Right lobe of liver (tissue), 6 donors: ENCODE measurements at regions not wholly inside any gene's neighbourhood (a gene's known extent, or its start where the extent isn't known, plus 50 kb on each side); places are given as distances from the start of the nearest gene placed in this dataset.

Experiments
- ATAC-seq, 4 donors: fragments of 200-7000 bp; cut with Tn5 transposase; one replicate each; pipeline ENCODE4 v1.9.1; 2020; ENCODE audit warnings: mild to moderate bottlenecking in 4 of 4, moderate library complexity in 4 of 4
- DNase-seq, 3 donors: peaks; one replicate each; pipeline ENCODE4 v3.0.0-alpha.2; 2020
- H3K27ac ChIP-seq, 3 donors: fragments of 200-600 bp; one replicate each; pipeline ENCODE4 v1.8.0; 2022
- H3K27me3 ChIP-seq, 2 donors: fragments of 200-600 bp; one replicate each; pipeline ENCODE4 v1.8.0; 2022
- H3K36me3 ChIP-seq, 4 donors: fragments of 200-600 bp; sonication (generic) in 1 of 4; one replicate each; pipeline versions ENCODE4 v1.5.1 to v1.8.0; 2017 to 2022; ENCODE audit warnings: control low read depth in 1 of 4
- H3K4me1 ChIP-seq, 4 donors: fragments of 200-600 bp; sonication (generic) in 1 of 4; one replicate each; pipeline versions ENCODE4 v1.5.1 to v1.8.0; 2017 to 2022; ENCODE audit warnings: control low read depth in 1 of 4
- H3K4me3 ChIP-seq, 3 donors: fragments of 200-600 bp; one replicate each; pipeline ENCODE4 v1.8.0; 2022
- H3K9me3 ChIP-seq, 4 donors: fragments of 200-600 bp; sonication (generic) in 1 of 4; one replicate each; pipeline versions ENCODE4 v1.5.1 to v1.8.0; 2017 to 2022; ENCODE audit warnings: control low read depth in 1 of 4
- POLR2A ChIP-seq: fragments of 450-650 bp; IDR thresholded peaks from one replicate; pipeline ENCODE4 v1.6.1; 2017; ENCODE audit warnings: antibody characterized with exemption, mild to moderate bottlenecking
- WGBS: methylation state at CpG from one replicate; pipeline ENCODE4 v1.1.6; 2018; ENCODE audit warnings: low coverage, low lambda C conversion rate; ENCODE audit not compliant: insufficient coverage; ENCODE audit errors: missing lambda C conversion rate; 5-methylcytosine and 5-hydroxymethylcytosine counted together
- intact Hi-C, 2 donors: fragments of 100-400 bp; cut with DNase I; formaldehyde crosslinking; loops; one replicate each; pipeline versions ENCODE4 v1.11.2 to v1.14.1; 2022
- TF ChIP-seq, protein P1 (sequence below), 4 donors: fragments of 200-600 bp in 3 of 4; fragments of 450-650 bp in 1 of 4; IDR thresholded peaks; one replicate each; pipeline versions ENCODE4 v1.5.1 to v1.8.0; 2016 to 2022; ENCODE audit warnings: antibody characterized with exemption in 4 of 4, mild to moderate bottlenecking in 2 of 4
- donor health status: DM: no; HTN: yes; CAD: no.
- donor health status: DM: no; HTN: no; CAD: no.
- donor health status: DM: no; HTN: no; CAD: no.
- donor health status: DM: no; HTN: yes; CAD: no.
- donor health status: DM: no; HTN: yes; CAD: no.

DNA sequence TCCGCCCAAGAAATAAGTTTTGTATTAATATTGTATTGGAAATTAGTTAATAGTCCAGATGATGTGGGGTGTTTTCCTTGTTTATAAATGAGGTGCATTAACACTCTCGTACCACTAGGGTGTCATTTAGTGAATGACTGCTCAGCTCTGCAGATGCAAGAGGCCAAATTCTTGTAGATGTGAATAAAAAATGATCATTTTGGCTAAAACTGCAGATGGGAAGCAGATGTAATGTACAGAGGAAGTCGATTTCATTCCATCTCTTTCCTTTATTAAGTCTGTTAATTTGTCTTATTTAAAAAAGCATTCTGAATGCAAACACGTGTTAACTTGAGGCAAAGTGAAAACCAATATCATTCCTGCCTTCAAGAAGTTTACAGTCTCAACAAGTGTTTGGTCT, 108.1 kb downstream of the DHX15 start:
- no peaks in the 10 kb centered on the region for H3K9me3 ChIP-seq

DNA sequence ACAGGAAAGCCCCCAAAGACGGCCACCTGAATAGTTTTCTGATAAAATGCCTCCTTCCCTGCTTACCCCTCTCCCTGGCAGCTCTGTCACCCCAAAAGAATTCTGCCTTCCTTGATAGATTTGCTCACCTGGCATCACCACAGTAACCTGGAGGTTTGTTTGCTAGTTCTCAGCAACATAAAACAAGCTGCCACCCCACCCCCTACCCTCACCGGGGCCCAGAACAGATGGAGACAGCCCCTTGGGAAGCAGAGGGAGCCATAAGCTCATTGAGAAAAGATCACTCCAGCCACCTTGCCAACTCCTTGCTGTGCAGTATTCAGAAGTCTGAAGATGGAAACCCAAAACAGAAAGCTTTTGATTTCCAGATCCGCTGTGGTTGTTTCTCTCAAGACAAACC, 108.6 kb downstream of the DHX15 start:
- no peaks in the 10 kb centered on the region for H3K9me3 ChIP-seq
- H3K36me3 ChIP-seq, result no peaks in the 10 kb centered on the region
- H3K27ac ChIP-seq, result no peak overlapping the region
- no peak for DNase-seq
- no peak overlapping the region for H3K4me3 ChIP-seq
- H3K27me3 ChIP-seq, result peaks cover 0 to 7% of the 10 kb centered on the region in 2 donors
- H3K4me1 ChIP-seq, result peaks cover 0 to 23% (median 7%) of the 10 kb centered on the region in 4 donors
- intact Hi-C loops, result no loop called here
- no peak for ATAC-seq
- 56% methylated on average over 3 of the region's 3 CpGs for WGBS
- TF ChIP-seq POLR2A, result no peak
- TF ChIP-seq, protein P1, sequence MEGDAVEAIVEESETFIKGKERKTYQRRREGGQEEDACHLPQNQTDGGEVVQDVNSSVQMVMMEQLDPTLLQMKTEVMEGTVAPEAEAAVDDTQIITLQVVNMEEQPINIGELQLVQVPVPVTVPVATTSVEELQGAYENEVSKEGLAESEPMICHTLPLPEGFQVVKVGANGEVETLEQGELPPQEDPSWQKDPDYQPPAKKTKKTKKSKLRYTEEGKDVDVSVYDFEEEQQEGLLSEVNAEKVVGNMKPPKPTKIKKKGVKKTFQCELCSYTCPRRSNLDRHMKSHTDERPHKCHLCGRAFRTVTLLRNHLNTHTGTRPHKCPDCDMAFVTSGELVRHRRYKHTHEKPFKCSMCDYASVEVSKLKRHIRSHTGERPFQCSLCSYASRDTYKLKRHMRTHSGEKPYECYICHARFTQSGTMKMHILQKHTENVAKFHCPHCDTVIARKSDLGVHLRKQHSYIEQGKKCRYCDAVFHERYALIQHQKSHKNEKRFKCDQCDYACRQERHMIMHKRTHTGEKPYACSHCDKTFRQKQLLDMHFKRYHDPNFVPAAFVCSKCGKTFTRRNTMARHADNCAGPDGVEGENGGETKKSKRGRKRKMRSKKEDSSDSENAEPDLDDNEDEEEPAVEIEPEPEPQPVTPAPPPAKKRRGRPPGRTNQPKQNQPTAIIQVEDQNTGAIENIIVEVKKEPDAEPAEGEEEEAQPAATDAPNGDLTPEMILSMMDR (IDR thresholded peaks at IDR 0.05), result no peak

More for the DNA sequence above, 108.1 kb downstream of the DHX15 start:
- H3K4me3 ChIP-seq, result no peak overlapping the region
- DNase-seq (no peak), ATAC-seq (no peak)
- intact Hi-C loops, result no loop called here
- TF ChIP-seq, protein P1 (IDR thresholded peaks at IDR 0.05), result peak; percentile 45 to 52 (median 46)
- no peak for TF ChIP-seq POLR2A
- no peaks in the 10 kb centered on the region for H3K36me3 ChIP-seq
- peaks cover 0 to 19% (median 6%) of the 10 kb centered on the region in 4 donors for H3K4me1 ChIP-seq
- no peak overlapping the region for H3K27ac ChIP-seq
- peaks cover 0 to 7% of the 10 kb centered on the region in 2 donors for H3K27me3 ChIP-seq
- WGBS, result 31% methylated on average over 4 of the region's 4 CpGs

DNA sequence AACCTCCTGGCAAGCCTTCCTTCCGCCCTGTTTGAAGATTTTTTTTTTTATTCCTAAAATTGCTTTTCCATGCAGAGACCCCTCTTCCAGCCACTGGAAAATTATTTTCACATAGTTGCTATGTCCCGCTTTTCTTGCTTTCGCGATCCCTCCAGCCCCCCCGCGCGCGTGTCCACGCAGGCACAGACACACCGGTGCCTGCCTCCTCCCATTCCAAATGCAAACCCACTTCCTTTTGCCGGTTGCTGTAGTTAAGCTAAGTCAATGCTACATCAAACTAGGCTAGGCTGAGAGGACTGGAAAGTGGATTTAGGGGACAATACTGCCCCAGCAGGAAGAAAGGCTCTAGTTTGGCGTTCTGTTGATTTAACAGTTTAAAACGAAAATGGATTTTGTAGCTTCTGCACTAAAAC, 111.0 kb downstream of the DHX15 start:
- no peaks in the 10 kb centered on the region for H3K36me3 ChIP-seq
- H3K9me3 ChIP-seq, result no peaks in the 10 kb centered on the region
- DNase-seq, result no peak
- peak overlapping the region; percentile 35 to 61 (median 47) for H3K4me3 ChIP-seq
- TF ChIP-seq, protein P1 (IDR thresholded peaks at IDR 0.05), result peak in 1 of 4 donors; percentile 22
- TF ChIP-seq POLR2A, result no peak
- H3K27me3 ChIP-seq, result peaks cover 0 to 17% of the 10 kb centered on the region in 2 donors
- peaks cover 0 to 28% (median 7%) of the 10 kb centered on the region in 4 donors for H3K4me1 ChIP-seq
- peak; percentile 28 to 50 (median 36) for ATAC-seq
- 2% methylated on average over 13 of the region's 13 CpGs for WGBS
- no peak overlapping the region for H3K27ac ChIP-seq
- intact Hi-C loops, result no loop called here

DNA sequence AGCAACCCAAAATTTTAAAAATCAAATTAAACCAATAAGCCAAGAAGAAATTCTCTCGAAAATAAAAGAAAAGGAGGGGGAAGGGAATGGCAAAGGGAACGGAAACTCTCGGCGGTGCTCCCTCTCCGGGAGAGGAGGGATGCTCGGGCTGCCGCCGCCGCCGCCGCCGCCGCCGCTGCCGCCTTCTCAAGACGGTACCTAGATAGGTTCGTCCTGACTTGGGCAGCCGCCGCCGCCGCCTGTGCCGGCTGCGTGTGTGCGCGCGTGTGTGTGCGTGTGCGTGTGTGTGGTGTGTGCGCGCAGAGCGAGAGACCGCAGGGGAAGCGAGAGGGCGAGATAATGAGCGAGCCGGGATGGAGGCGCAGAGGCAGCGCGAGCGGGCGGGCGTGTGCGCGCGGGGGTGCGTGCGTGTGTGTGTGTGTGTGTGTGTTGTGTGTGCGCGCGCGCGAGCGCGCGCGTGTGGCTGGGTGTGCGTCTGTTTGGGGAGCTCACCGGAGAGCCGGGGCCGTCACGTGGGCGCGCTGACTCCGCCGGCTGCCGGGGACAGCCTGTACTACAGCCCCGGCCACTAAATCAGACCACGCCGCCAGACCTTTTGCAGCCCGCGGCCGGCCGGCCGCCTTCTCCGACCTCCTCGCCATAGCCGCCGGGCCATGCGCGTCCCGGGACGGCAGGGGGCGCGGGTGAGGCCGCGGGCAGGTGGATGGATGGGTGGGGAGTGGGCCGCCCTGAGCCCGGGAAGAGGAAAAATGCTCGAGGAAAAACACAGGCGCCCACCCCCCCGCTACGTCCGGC, 111.6 kb downstream of the DHX15 start:
- DNase-seq, result peak; percentile 81 to 86 (median 82)
- Histone ChIP-seq H3K27ac (no peak overlapping the region), H3K36me3 (no peaks in the 10 kb centered on the region), H3K27me3 (peaks cover 0 to 17% of the 10 kb centered on the region in 2 donors), H3K9me3 (no peaks in the 10 kb centered on the region), H3K4me3 (peak overlapping the region; percentile 35 to 61 (median 47)), H3K4me1 (peaks cover 0 to 28% (median 7%) of the 10 kb centered on the region in 4 donors)
- ATAC-seq, result peak; percentile 87 to 93 (median 90)
- 2% methylated on average over 38 of the region's 93 CpGs for WGBS
- intact Hi-C loops, result no loop called here
- TF ChIP-seq POLR2A, result peak; percentile 28
- TF ChIP-seq, protein P1 (IDR thresholded peaks at IDR 0.05), result peak; percentile 57 to 65 (median 60)
